Vagina (tissue), 2 donors: ENCODE measurements at regions not wholly inside any gene's neighbourhood (a gene's known extent, or its start where the extent isn't known, plus 50 kb on each side); places are given as distances from the start of the nearest gene placed in this dataset.

Source experiments
- CTCF ChIP-seq, 3 experiments: fragments of 450-650 bp in 2 of 3; fragments of 200-600 bp in 1 of 3; sonication (generic) in 1 of 3; IDR thresholded peaks; one replicate each; pipeline ENCODE4 v1.5.1; 2017 to 2019; ENCODE audit warnings: antibody characterized with exemption in 3 of 3, mild to moderate bottlenecking in 2 of 3, moderate library complexity in 2 of 3
- POLR2AphosphoS5 ChIP-seq, 2 donors: sonication (generic); formaldehyde crosslinking; IDR thresholded peaks; one replicate each; pipeline ENCODE4 v1.9.0; 2017; ENCODE audit warnings: antibody characterized with exemption in 2 of 2, mild to moderate bottlenecking in 2 of 2, low read depth in 1 of 2; ENCODE audit not compliant: insufficient read depth in 1 of 2

- no peak for TF ChIP-seq CTCF (IDR thresholded peaks at IDR 0.05)
- no peak for TF ChIP-seq POLR2AphosphoS5 (IDR thresholded peaks at IDR 0.05; ENCODE audit: insufficient read depth in 1 of 2, low read depth in 1 of 2)
Measured at GRCh38 chr12:111033281-111034082, 113.1 kb upstream of the MYL2 start.
